GM12874 (cell line): ENCODE measurements at regions not wholly inside any gene's neighbourhood (a gene's known extent, or its start where the extent isn't known, plus 50 kb on each side); places are given as distances from the start of the nearest gene placed in this dataset.

Experiments used
- CTCF ChIP-seq: IDR thresholded peaks from 2 replicates; pipeline ENCODE4 v1.5.1; 2011; ENCODE audit warnings: low read depth, mild to moderate bottlenecking, control low read depth, low read length, moderate library complexity; ENCODE audit not compliant: insufficient read depth

- no peak for TF ChIP-seq CTCF
These were observed 91.0 kb downstream of the FEM1C start for GRCh38 chr5:115453391-115454095.

- no peak for TF ChIP-seq CTCF
These were observed 91.9 kb downstream of the FEM1C start for GRCh38 chr5:115452536-115453235.

GRCh38 chr5:115452083-115452482 is 92.5 kb downstream of the FEM1C start:
- TF ChIP-seq CTCF, result no peak

- TF ChIP-seq CTCF, result no peak
These were observed 93.8 kb downstream of the FEM1C start for GRCh38 chr5:115450741-115451140.

GRCh38 chr5:115440782-115441451 is 103.7 kb downstream of the FEM1C start:
- TF ChIP-seq CTCF, result no peak

- TF ChIP-seq CTCF, result no peak
These were observed 104.9 kb downstream of the FEM1C start for GRCh38 chr5:115439639-115440038.

GRCh38 chr5:115439042-115439441 is 105.5 kb downstream of the FEM1C start:
- TF ChIP-seq CTCF, result no peak
